HG02840 (cell line): ENCODE measurements at regions not wholly inside any gene's neighbourhood (a gene's known extent, or its start where the extent isn't known, plus 50 kb on each side); places are given as distances from the start of the nearest gene placed in this dataset.
"Not testable (repeated sequence)": the region's sequence is repeated elsewhere in the genome, so short reads cannot be mapped to it uniquely, and the experiment has no call there.

Source experiments
- ATAC-seq: cut with Tn5 transposase; IDR thresholded peaks from one replicate; pipeline ENCODE4 v1.9.1; 2021; ENCODE audit warnings: mild to moderate bottlenecking, moderate library complexity, moderate number of reproducible peaks; ENCODE audit not compliant: unreplicated experiment, low FRiP score

- ATAC-seq, result no peak
Observed at GRCh38 chr16:85286951-85287814, 174.9 kb upstream of the CIBAR2 start.

GRCh38 chr16:85287815-85288109 is 175.5 kb upstream of the CIBAR2 start:
- not testable (repeated sequence) for ATAC-seq

GRCh38 chr16:85288341-85288868 is 176.1 kb upstream of the CIBAR2 start:
- ATAC-seq, result no peak

- no peak for ATAC-seq
Observed at GRCh38 chr16:85288869-85289660, 176.8 kb upstream of the CIBAR2 start.

GRCh38 chr16:85289760-85290625 is 177.7 kb upstream of the CIBAR2 start:
- no peak for ATAC-seq

GRCh38 chr16:85290626-85291301 is 178.5 kb upstream of the CIBAR2 start:
- ATAC-seq, result no peak

- ATAC-seq, result no peak
Observed at GRCh38 chr16:85291302-85292148, 179.3 kb upstream of the CIBAR2 start.

GRCh38 chr16:85293458-85293857 is 181.2 kb upstream of the CIBAR2 start:
- ATAC-seq, result no peak

GRCh38 chr16:85293904-85294642 is 181.8 kb upstream of the CIBAR2 start:
- ATAC-seq, result no peak

- ATAC-seq, result no peak
Observed at GRCh38 chr16:85294810-85295508, 182.7 kb upstream of the CIBAR2 start.

GRCh38 chr16:85296859-85297660 is 184.8 kb upstream of the CIBAR2 start:
- ATAC-seq, result no peak

- no peak for ATAC-seq
Observed at GRCh38 chr16:85297881-85298280, 185.6 kb upstream of the CIBAR2 start.

- ATAC-seq, result no peak
Observed at GRCh38 chr16:85300406-85300968, 188.2 kb upstream of the CIBAR2 start.

GRCh38 chr16:85301231-85301630 is 189.0 kb upstream of the CIBAR2 start:
- no peak for ATAC-seq

- ATAC-seq, result no peak
Observed at GRCh38 chr16:85302018-85302847, 190.0 kb upstream of the CIBAR2 start.

- no peak for ATAC-seq
Observed at GRCh38 chr16:85302848-85303353, 190.6 kb upstream of the CIBAR2 start.
